ENCODE measurements at regions not wholly inside any gene's neighbourhood (a gene's known extent, or its start where the extent isn't known, plus 50 kb on each side); places are given as distances from the start of the nearest gene placed in this dataset.

GRCh38 chr5:172548311-172548731 lies 92.7 kb upstream of the NEURL1B start:
- no peak for DNase-seq

GRCh38 chr5:172546196-172546595 lies 91.9 kb upstream of the SH3PXD2B start:
- ATAC-seq: no peak
- H3K36me3 Mint-ChIP-seq (ENCODE audit: low read depth): no peaks in the 10 kb centered on the region
- H3K4me3 Mint-ChIP-seq: no peak overlapping the region
- no peak overlapping the region for H3K27ac Mint-ChIP-seq
- peaks cover 4% of the 10 kb centered on the region for H3K27me3 Mint-ChIP-seq
- DNase-seq: no peak
- H3K9me3 Mint-ChIP-seq: no peaks in the 10 kb centered on the region
- H3K4me1 Mint-ChIP-seq: no peaks in the 10 kb centered on the region

More at GRCh38 chr5:172548311-172548731, 92.7 kb upstream of the NEURL1B start:
- H3K4me3 Mint-ChIP-seq: no peak overlapping the region
- no peaks in the 10 kb centered on the region for H3K9me3 Mint-ChIP-seq
- no peak overlapping the region for H3K27ac Mint-ChIP-seq
- peaks cover 4% of the 10 kb centered on the region for H3K27me3 Mint-ChIP-seq
- ATAC-seq: no peak
- H3K4me1 Mint-ChIP-seq: no peaks in the 10 kb centered on the region
- no peaks in the 10 kb centered on the region for H3K36me3 Mint-ChIP-seq (ENCODE audit: low read depth)

DNA sequence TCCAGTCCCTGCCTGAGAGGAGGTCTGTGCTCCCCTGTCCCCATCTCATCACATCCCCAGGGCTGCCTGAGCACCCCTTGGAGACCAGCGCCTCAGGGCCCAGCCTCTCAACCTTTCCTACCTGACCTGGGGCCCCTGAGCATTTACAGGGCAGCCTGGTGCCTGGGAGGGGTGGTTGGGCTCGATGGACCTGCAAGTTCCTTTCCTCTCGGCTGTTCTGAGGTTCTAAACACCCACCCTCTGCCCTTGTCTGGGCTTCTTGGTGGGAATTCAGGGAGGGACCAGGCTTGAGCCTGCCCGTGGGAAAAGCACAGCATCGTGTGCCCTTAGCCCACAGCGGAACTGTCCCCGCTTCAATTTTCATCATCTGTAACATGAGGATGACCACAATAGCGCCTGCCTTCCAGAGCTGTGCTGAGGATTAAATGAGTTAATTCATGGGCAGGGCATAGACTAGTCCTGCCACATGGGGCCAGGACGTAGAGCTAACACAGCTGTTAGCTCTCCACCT lies 91.0 kb upstream of the SH3PXD2B start:
- H3K27me3 Mint-ChIP-seq: peaks cover 4% of the 10 kb centered on the region
- H3K27ac Mint-ChIP-seq: no peak overlapping the region
- ATAC-seq (no peak), DNase-seq (no peak)
- no peaks in the 10 kb centered on the region for H3K36me3 Mint-ChIP-seq (ENCODE audit: low read depth)
- H3K4me3 Mint-ChIP-seq: no peak overlapping the region
- H3K4me1 Mint-ChIP-seq: no peaks in the 10 kb centered on the region
- no peaks in the 10 kb centered on the region for H3K9me3 Mint-ChIP-seq

DNA sequence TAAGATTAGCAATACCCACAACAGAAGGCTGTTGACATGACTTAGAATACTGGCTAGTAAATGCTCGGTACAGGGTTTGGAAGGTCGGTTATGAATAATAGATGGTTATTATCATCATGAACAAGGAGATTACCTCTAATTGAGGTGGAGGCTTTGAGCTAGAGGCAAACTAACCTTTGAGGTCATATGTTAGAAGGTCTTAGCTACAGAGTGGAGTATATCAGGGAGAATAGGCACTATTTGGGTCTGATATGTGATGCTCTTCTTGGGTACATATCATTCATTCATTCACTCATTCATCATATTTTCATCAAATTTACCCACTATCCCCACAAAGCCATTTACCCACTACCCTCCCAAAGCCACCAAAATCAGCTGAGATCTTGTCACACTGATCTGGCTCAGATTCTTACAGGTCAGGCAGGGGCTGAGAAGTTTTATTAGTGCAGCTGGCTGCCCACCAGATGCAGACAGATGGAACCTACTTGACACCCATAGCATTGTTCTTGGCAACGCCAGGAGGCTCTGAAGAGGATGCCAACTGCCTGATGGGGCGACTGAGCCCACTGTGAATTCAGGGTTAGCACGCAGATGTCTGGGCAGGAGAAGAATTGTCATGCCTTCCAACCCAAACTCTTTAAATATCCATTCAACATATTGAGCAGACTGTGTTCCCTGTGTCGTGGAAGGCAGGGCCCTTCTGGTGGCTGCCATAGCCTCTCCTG lies 90.2 kb upstream of the SH3PXD2B start:
- H3K4me1 Mint-ChIP-seq: no peaks in the 10 kb centered on the region
- H3K36me3 Mint-ChIP-seq (ENCODE audit: low read depth): no peaks in the 10 kb centered on the region
- DNase-seq: no peak
- no peaks in the 10 kb centered on the region for H3K9me3 Mint-ChIP-seq
- ATAC-seq: no peak
- H3K27ac Mint-ChIP-seq: no peak overlapping the region
- no peak overlapping the region for H3K4me3 Mint-ChIP-seq
- peaks cover 4% of the 10 kb centered on the region for H3K27me3 Mint-ChIP-seq

DNA sequence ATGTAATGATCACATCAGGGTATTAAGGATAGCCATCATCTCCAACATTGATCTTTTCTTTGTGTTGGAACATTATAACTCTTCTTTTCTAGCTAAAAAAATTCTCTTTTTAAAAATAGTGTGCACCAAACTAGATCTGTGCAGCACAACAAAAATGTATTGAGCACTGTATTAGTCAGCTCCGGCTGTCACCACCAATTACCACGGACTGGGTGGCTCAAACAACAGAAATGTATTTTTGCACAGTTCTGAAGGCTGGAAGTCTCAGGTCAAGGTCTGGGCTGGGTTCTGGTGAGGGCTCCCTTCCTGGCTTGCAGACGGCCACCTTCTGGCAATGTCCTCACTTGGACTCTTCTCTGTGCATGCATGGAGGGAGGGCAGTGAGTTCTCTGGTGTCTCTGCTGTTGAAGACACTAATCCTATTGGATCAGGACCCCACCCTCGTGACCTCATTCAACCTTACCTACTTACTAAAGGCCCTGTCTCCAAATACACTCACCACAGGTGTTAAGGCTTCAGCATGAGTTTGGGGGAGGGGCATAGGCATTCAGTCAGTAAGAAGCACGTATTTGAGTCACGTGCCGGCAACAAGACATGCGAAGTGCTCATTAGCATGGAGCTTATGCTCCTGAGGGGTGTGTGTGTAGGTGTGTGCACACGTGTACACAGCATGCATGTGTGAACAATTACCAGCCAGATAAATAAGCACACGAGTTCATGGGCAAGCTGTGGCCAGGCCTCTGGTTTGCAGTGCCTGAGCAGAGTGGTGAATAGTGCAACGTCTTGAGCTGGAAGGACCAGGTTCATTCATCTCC lies 89.4 kb upstream of the SH3PXD2B start:
- H3K27ac Mint-ChIP-seq: no peak overlapping the region
- no peak overlapping the region for H3K4me3 Mint-ChIP-seq
- no peaks in the 10 kb centered on the region for H3K9me3 Mint-ChIP-seq
- no peaks in the 10 kb centered on the region for H3K36me3 Mint-ChIP-seq (ENCODE audit: low read depth)
- peaks cover 4% of the 10 kb centered on the region for H3K27me3 Mint-ChIP-seq
- ATAC-seq (no peak), DNase-seq (no peak)
- H3K4me1 Mint-ChIP-seq: no peaks in the 10 kb centered on the region

DNA sequence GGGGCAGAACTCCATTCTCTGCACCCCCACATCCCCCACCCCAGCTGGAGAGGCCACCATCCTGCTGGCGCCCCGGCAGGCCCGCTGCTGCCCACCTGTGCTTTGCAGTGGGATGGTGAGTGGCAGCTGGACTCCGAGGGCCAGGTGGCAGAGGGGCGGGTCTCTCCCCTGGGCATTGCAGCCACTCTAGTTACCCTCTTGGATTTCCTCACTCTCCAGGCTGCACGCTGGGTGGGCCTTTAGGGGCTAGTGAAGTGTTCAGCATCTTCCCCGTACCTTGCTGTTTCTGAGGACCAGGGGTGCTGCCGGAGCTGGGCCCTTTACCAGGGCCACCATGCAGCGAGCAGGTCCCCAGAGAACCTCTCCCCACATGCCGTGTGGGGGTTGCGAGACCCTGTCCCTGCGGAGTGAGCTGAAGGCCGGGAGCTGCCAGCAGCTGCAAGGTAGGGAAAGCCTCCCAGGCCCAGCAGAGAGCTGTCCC lies 88.4 kb upstream of the SH3PXD2B start:
- no peaks in the 10 kb centered on the region for H3K4me1 Mint-ChIP-seq
- no peak overlapping the region for H3K4me3 Mint-ChIP-seq
- no peak for DNase-seq
- H3K27ac Mint-ChIP-seq: no peak overlapping the region
- peaks cover 4% of the 10 kb centered on the region for H3K27me3 Mint-ChIP-seq
- H3K36me3 Mint-ChIP-seq (ENCODE audit: low read depth): no peaks in the 10 kb centered on the region
- H3K9me3 Mint-ChIP-seq: no peaks in the 10 kb centered on the region
- no peak for ATAC-seq

DNA sequence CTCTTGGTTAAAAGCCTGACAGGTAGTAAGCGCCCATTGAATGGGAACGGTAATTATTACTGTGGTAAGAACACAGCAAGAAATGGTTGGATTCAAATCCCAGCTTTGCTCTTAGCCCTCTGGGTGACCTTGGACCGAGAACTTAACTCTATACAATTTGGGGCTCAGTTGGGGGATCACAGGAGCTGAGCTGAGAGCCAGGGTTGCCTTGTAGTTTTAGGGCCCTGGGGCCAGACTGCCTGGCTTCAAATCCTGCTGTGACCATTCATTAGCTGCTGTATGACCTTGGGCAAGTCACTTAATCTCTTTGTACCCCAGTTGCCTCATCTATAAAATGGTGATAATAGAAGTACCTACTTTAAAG lies 87.4 kb upstream of the SH3PXD2B start:
- ATAC-seq (no peak), DNase-seq (no peak)
- no peak overlapping the region for H3K27ac Mint-ChIP-seq
- H3K36me3 Mint-ChIP-seq (ENCODE audit: low read depth): no peaks in the 10 kb centered on the region
- H3K4me3 Mint-ChIP-seq: no peak overlapping the region
- peaks cover 4% of the 10 kb centered on the region for H3K27me3 Mint-ChIP-seq
- H3K4me1 Mint-ChIP-seq: no peaks in the 10 kb centered on the region
- no peaks in the 10 kb centered on the region for H3K9me3 Mint-ChIP-seq

- Mint-ChIP-seq H3K27me3 (peaks cover 4% of the 10 kb centered on the region), H3K27ac (no peak overlapping the region), H3K4me1 (no peaks in the 10 kb centered on the region), H3K36me3 (ENCODE audit: low read depth) (no peaks in the 10 kb centered on the region), H3K4me3 (no peak overlapping the region), H3K9me3 (no peaks in the 10 kb centered on the region)
- DNase-seq (no peak), ATAC-seq (no peak)
These were observed 86.9 kb upstream of the SH3PXD2B start for GRCh38 chr5:172541099-172541772.

DNA sequence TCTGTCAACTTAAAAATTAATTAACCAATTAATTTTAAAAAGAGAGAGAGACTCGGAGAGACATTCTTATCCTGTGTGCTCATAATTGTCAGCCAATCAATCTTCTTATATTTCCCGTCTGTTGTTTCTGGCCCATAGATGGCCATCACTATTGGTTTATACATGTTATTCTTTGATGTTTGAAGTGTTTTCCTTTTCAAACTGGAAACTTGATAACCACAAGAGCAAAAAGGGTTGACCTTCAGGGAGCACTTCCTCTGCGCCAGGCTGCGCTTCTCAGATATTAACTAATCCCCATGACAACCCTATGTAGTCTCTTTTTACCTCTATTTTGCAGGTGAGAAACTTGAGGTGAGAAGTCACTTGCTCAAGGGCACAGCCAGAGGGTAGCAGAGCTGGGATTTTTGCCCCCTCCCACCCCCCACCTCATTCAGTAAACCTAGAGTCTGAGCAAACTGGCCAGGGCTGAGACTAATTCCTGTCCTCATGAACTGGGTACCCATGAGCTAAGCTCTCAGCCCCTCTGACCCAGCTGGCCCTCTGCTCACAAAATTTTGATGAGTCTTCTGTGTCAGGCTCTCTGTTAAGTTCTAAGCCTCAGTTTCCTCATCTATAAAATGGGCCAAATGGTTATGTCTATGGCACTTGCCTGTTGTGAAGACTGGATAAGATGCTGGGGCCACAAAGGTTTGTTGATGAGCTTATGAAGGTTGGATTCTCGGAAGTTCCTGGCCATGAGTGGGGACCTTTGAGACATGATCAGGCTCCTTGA lies 86.0 kb upstream of the SH3PXD2B start:
- no peak for DNase-seq
- Mint-ChIP-seq H3K4me3 (no peak overlapping the region), H3K27ac (no peak overlapping the region), H3K9me3 (no peaks in the 10 kb centered on the region), H3K27me3 (peaks cover 4% of the 10 kb centered on the region), H3K36me3 (ENCODE audit: low read depth) (no peaks in the 10 kb centered on the region), H3K4me1 (no peaks in the 10 kb centered on the region)
- ATAC-seq: no peak

GRCh38 chr5:172535108-172535445 lies 80.8 kb upstream of the SH3PXD2B start:
- no peak overlapping the region for H3K27ac Mint-ChIP-seq
- no peak for ATAC-seq
- no peaks in the 10 kb centered on the region for H3K9me3 Mint-ChIP-seq

GRCh38 chr5:172534229-172535107 lies 80.1 kb upstream of the SH3PXD2B start:
- H3K4me3 Mint-ChIP-seq: no peak overlapping the region
- peaks cover 3% of the 10 kb centered on the region for H3K27me3 Mint-ChIP-seq
- peaks cover 2% of the 10 kb centered on the region for H3K4me1 Mint-ChIP-seq
- no peaks in the 10 kb centered on the region for H3K9me3 Mint-ChIP-seq
- H3K36me3 Mint-ChIP-seq (ENCODE audit: low read depth): no peaks in the 10 kb centered on the region
- H3K27ac Mint-ChIP-seq: no peak overlapping the region
- ATAC-seq (no peak), DNase-seq (no peak)

More at GRCh38 chr5:172535108-172535445, 80.8 kb upstream of the SH3PXD2B start:
- no peak for DNase-seq
- H3K27me3 Mint-ChIP-seq: peaks cover 3% of the 10 kb centered on the region
- H3K4me1 Mint-ChIP-seq: peaks cover 2% of the 10 kb centered on the region
- no peak overlapping the region for H3K4me3 Mint-ChIP-seq
- H3K36me3 Mint-ChIP-seq (ENCODE audit: low read depth): no peaks in the 10 kb centered on the region

DNA sequence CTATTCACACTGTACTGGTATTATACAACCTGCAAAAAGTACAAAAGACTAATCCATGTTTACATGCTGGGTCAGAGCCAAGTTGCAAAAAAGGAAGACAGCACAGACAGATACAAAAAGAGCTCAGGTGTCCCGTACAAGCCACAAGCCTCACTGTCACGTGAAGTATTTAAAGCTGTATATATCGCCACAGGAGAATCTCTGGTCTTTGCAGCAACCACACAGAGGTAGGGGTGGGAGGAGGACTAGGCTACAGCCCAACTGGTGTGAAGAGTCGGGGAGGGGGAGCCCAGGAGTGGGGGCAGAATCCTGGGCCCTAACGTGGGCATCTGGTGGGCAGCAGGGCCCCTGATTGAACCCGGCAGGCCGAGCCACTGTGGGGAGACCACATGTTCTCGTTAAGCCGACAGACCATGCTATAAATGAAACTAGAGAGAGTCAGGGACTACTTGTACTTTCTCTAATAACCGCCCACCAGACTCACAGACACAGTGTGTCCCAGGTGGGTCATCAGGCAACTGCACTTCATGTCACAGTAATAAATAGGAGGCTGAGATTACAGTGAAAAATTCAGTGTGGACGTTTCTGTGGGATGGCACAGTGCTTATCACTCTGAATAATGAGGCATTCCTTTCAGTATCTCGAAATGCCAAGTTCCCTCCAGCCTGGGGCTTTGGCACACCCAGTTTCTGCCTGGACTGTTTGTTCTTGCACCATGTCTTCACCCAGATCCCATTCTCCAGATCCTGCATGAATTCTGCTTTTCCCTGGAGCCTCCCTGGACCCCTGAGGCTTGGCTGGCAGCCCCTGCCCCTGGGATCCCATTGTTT lies 79.3 kb upstream of the SH3PXD2B start:
- H3K4me1 Mint-ChIP-seq: peaks cover 2% of the 10 kb centered on the region
- H3K4me3 Mint-ChIP-seq: no peak overlapping the region
- no peak overlapping the region for H3K27ac Mint-ChIP-seq
- H3K27me3 Mint-ChIP-seq: peaks cover 6% of the 10 kb centered on the region
- ATAC-seq (no peak), DNase-seq (no peak)
- no peaks in the 10 kb centered on the region for H3K36me3 Mint-ChIP-seq (ENCODE audit: low read depth)
- no peaks in the 10 kb centered on the region for H3K9me3 Mint-ChIP-seq

DNA sequence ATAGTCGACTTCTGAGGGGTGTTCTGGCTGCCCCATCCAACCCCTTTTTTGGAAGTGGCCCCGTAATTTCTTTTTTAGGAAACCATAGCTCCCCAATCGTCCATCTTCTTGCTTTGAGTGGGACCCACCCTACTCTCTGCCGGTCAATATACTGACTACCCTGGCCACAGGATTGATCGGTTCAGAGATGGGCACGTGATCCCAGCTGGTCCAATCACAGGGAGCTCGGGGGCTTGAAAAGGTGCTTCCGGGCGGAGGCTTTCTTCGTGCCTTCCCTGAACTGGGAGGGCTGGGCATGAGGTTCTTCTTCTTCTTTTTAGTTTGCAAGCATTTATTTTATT lies 78.7 kb upstream of the SH3PXD2B start:
- DNase-seq (no peak), ATAC-seq (no peak)
- Mint-ChIP-seq H3K4me3 (no peak overlapping the region), H3K27me3 (peaks cover 6% of the 10 kb centered on the region), H3K9me3 (no peaks in the 10 kb centered on the region), H3K27ac (no peak overlapping the region), H3K36me3 (ENCODE audit: low read depth) (no peaks in the 10 kb centered on the region), H3K4me1 (peaks cover 2% of the 10 kb centered on the region)
